WERI-Rb-1 (cell line): ENCODE measurements at regions not wholly inside any gene's neighbourhood (a gene's known extent, or its start where the extent isn't known, plus 50 kb on each side); places are given as distances from the start of the nearest gene placed in this dataset.
A peak's percentile ranks its signal among the peaks of the same experiment; 100 is the strongest.

Experiments used
- DNase-seq: peaks from one replicate; pipeline ENCODE4 v3.0.0-alpha.2; 2020
- H3K27ac ChIP-seq: fragments of 250-450 bp; sonication (Bioruptor Pico); 2 replicates; pipeline ENCODE4 v1.5.1; 2020; ENCODE audit warnings: mild to moderate bottlenecking, moderate library complexity
- H3K27me3 ChIP-seq: fragments of 250-450 bp; sonication (Bioruptor Pico); 2 replicates; pipeline ENCODE4 v1.5.1; 2021; ENCODE audit warnings: mild to moderate bottlenecking, low read depth, moderate library complexity; ENCODE audit not compliant: insufficient read depth, severe bottlenecking
- H3K36me3 ChIP-seq: fragments of 250-450 bp; sonication (Bioruptor Pico); 2 replicates; pipeline ENCODE4 v1.5.1; 2020; ENCODE audit warnings: mild to moderate bottlenecking, moderate library complexity
- H3K4me3 ChIP-seq: 2 replicates; pipeline ENCODE4 v1.5.1; 2011; ENCODE audit warnings: low read depth, mild to moderate bottlenecking, control low read depth, low read length
- H3K9me3 ChIP-seq: fragments of 250-450 bp; sonication (Bioruptor Pico); 2 replicates; pipeline ENCODE4 v1.5.1; 2021; ENCODE audit warnings: mild to moderate bottlenecking, moderate library complexity; ENCODE audit not compliant: severe bottlenecking
- CTCF ChIP-seq: IDR thresholded peaks from 2 replicates; pipeline ENCODE4 v1.5.1; 2011; ENCODE audit warnings: low read depth, mild to moderate bottlenecking, control low read depth, inconsistent platforms, low read length

- Histone ChIP-seq H3K27me3 (no peaks in the 10 kb centered on the region), H3K4me3 (peak overlapping the region; percentile 81), H3K27ac (peak overlapping the region; percentile 85), H3K9me3 (peaks cover 3% of the 10 kb centered on the region), H3K36me3 (no peaks in the 10 kb centered on the region; the same call in 1 of the 2 replicates)
- TF ChIP-seq CTCF: peak; percentile 86
- peak; percentile 98 for DNase-seq
Measured at GRCh38 chr6:14210663-14211561, 93.3 kb downstream of the CD83 start.

- peaks cover 3% of the 10 kb centered on the region for H3K9me3 ChIP-seq
- H3K4me3 ChIP-seq: peak overlapping the region; percentile 47
- no peaks in the 10 kb centered on the region for H3K27me3 ChIP-seq
- no peaks in the 10 kb centered on the region; the same call in 1 of the 2 replicates for H3K36me3 ChIP-seq
- TF ChIP-seq CTCF: no peak
- H3K27ac ChIP-seq: peak overlapping the region; percentile 73
- peak; percentile 99 for DNase-seq
Measured at GRCh38 chr6:14211562-14211942, 94.0 kb downstream of the CD83 start.

GRCh38 chr6:14212020-14212419 is 94.4 kb downstream of the CD83 start:
- no peak for TF ChIP-seq CTCF
- peaks cover 3% of the 10 kb centered on the region for H3K9me3 ChIP-seq
- DNase-seq: no peak
- H3K4me3 ChIP-seq: peak overlapping the region; percentile 47
- H3K27ac ChIP-seq: peak overlapping the region; percentile 3; the same call in 1 of the 2 replicates
- H3K27me3 ChIP-seq: no peaks in the 10 kb centered on the region
- H3K36me3 ChIP-seq: no peaks in the 10 kb centered on the region; the same call in 1 of the 2 replicates

- no peak for TF ChIP-seq CTCF
- Histone ChIP-seq H3K27me3 (no peaks in the 10 kb centered on the region), H3K4me3 (no peak overlapping the region), H3K9me3 (peaks cover 3% of the 10 kb centered on the region), H3K27ac (no peak overlapping the region), H3K36me3 (no peaks in the 10 kb centered on the region; the same call in 1 of the 2 replicates)
- no peak for DNase-seq
Measured at GRCh38 chr6:14212632-14213031, 95.1 kb downstream of the CD83 start.

- Histone ChIP-seq H3K36me3 (no peaks in the 10 kb centered on the region), H3K9me3 (peaks cover 3% of the 10 kb centered on the region), H3K4me3 (no peak overlapping the region), H3K27ac (no peak overlapping the region), H3K27me3 (no peaks in the 10 kb centered on the region)
- TF ChIP-seq CTCF: no peak
- no peak for DNase-seq
Measured at GRCh38 chr6:14216946-14217684, 99.5 kb downstream of the CD83 start.
